K562 (cell line): ENCODE measurements at regions not wholly inside any gene's neighbourhood (a gene's known extent, or its start where the extent isn't known, plus 50 kb on each side); places are given as distances from the start of the nearest gene placed in this dataset.

ENCODE experiments used
- ATAC-seq: fragments of 200-7000 bp; cut with Tn5 transposase; 3 replicates; pipeline ENCODE4 v1.9.1; 2020; ENCODE audit warnings: moderate library complexity
- BruUV-seq: library from RNA; stranded (reverse); fragments of 400-500 nt; replicated peaks from 2 replicates; lab custom pipeline; 2021; lab: Mats Ljungman, UMichigan
- CTCF ChIA-PET: fragments of 300-600 bp; formaldehyde crosslinking; extraction: SDS; loops from one replicate; lab custom pipeline; 2021; ENCODE audit warnings: low intra/inter-chr PET ratio; lab: Yijun Ruan, JAX
- POLR2A ChIA-PET: fragments of 300-600, 350-650 bp; sonication (Branson Sonifier 250); formaldehyde crosslinking; extraction: SDS; loops from one replicate; lab custom pipeline; 2021; ENCODE audit warnings: antibody characterized with exemption, inconsistent platforms; lab: Yijun Ruan, JAX
- DNase-seq, 4 experiments: peaks; one replicate each; pipeline versions ENCODE4 v3.0.0 to v3.0.0-alpha.2; 2011 to 2018; ENCODE audit warnings: low spot score in 3 of 4, mixed read lengths in 3 of 4; ENCODE audit errors: extremely low read depth in 1 of 4
- FAIRE-seq: peaks from 2 replicates; lab custom pipeline; 2011; peaks lifted over from hg19 to GRCh38; lab: Jason Lieb, UNC
- H2AFZ ChIP-seq: 2 replicates; pipeline ENCODE4 v1.6.0; 2011; ENCODE audit warnings: low read depth, low read length, control low read depth, inconsistent platforms
- H3K27ac ChIP-seq: fragments of 200-600 bp; 3 replicates; pipeline ENCODE4 v1.8.0; 2011; ENCODE audit warnings: low read depth, mild to moderate bottlenecking, control low read depth, inconsistent platforms, low read length, moderate library complexity, mixed read lengths; ENCODE audit errors: extremely low read depth
- H3K27me3 ChIP-seq, 2 experiments: fragments of 300-600 bp in 1 of 2; 2 replicates in 1 of 2; 3 replicates in 1 of 2; pipeline versions ENCODE4 v1.6.0 to v1.8.0; 2011; ENCODE audit warnings: inconsistent platforms in 2 of 2, low read length in 2 of 2, mild to moderate bottlenecking in 1 of 2, mixed read lengths in 1 of 2, moderate library complexity in 1 of 2; ENCODE audit not compliant: control insufficient read depth in 2 of 2, insufficient read depth in 2 of 2
- H3K36me3 ChIP-seq: fragments of 300-600 bp; 3 replicates; pipeline ENCODE4 v1.8.0; 2011; ENCODE audit warnings: mild to moderate bottlenecking, low read length, inconsistent platforms; ENCODE audit not compliant: control insufficient read depth, insufficient read depth
- H3K4me1 ChIP-seq, 2 experiments: fragments of 200-600 bp in 1 of 2; replicated peaks in 1 of 2; 2 replicates in 1 of 2; 3 replicates in 1 of 2; pipeline versions ENCODE4 v1.5.1 to v1.8.0; 2011; ENCODE audit warnings: inconsistent platforms in 2 of 2, low read length in 2 of 2, mild to moderate bottlenecking in 1 of 2, mixed read lengths in 1 of 2, moderate library complexity in 1 of 2; ENCODE audit not compliant: control insufficient read depth in 2 of 2, insufficient read depth in 2 of 2
- H3K4me2 ChIP-seq: 2 replicates; pipeline ENCODE4 v1.6.1; 2011; ENCODE audit warnings: low read length, control low read depth, inconsistent platforms, mixed read lengths; ENCODE audit not compliant: insufficient read depth
- H3K4me3 ChIP-seq: fragments of 200-600 bp; sonication (generic), shearing (Covaris generic); 2 replicates; pipeline ENCODE4 v1.5.1; 2016; ENCODE audit warnings: control low read depth, inconsistent platforms
- H3K79me2 ChIP-seq: fragments of 200-600 bp; 3 replicates; pipeline ENCODE4 v1.8.0; 2011; ENCODE audit warnings: low read length, inconsistent platforms; ENCODE audit not compliant: control insufficient read depth, insufficient read depth
- H3K9ac ChIP-seq, 2 experiments: 2 replicates each; pipeline versions ENCODE4 v1.6.0 to v1.6.1; 2011; ENCODE audit warnings: low read depth in 2 of 2, low read length in 2 of 2, control low read depth in 1 of 2, inconsistent platforms in 1 of 2, mild to moderate bottlenecking in 1 of 2, mixed read lengths in 1 of 2; ENCODE audit not compliant: insufficient read depth in 1 of 2
- H3K9me1 ChIP-seq: one replicate; pipeline ENCODE4 v1.6.0; 2011; ENCODE audit warnings: inconsistent platforms, mild to moderate bottlenecking, low read length, moderate library complexity; ENCODE audit not compliant: control insufficient read depth, insufficient read depth
- H3K9me3 ChIP-seq: replicated peaks from 2 replicates; pipeline ENCODE4 v1.5.1; 2011; ENCODE audit warnings: low read depth, low read length, inconsistent platforms; ENCODE audit not compliant: control insufficient read depth, insufficient read depth
- H4K20me1 ChIP-seq: replicated peaks from 2 replicates; pipeline ENCODE4 v1.6.1; 2011; ENCODE audit warnings: low read length, inconsistent platforms, mixed read lengths; ENCODE audit not compliant: control insufficient read depth, insufficient read depth
- LEF1 ChIP-seq: fragments of 450-650 bp; IDR thresholded peaks from 2 replicates; pipeline ENCODE4 v1.6.1; 2016; ENCODE audit warnings: mild to moderate bottlenecking
- NFIC ChIP-seq: fragments of 450-650 bp; IDR thresholded peaks from 2 replicates; pipeline ENCODE4 v1.6.1; 2017; ENCODE audit warnings: mild to moderate bottlenecking, inconsistent platforms
- RAD51 ChIP-seq: fragments of 450-650 bp; IDR thresholded peaks from 2 replicates; pipeline ENCODE4 v1.7.1; 2016; ENCODE audit warnings: low read depth, mild to moderate bottlenecking, borderline replicate concordance
- WGBS: fragments of 100-300 bp; shearing (Covaris generic); methylation state at CpG from one replicate; pipeline ENCODE4 v1.1.6; 2016; ENCODE audit warnings: low coverage, mixed read lengths; ENCODE audit not compliant: insufficient coverage; ENCODE audit errors: missing lambda C conversion rate; 5-methylcytosine and 5-hydroxymethylcytosine counted together
- in situ Hi-C: fragments of 300-500 bp; cut with MboI; formaldehyde crosslinking; loops from 4 replicates; pipeline ENCODE4 v1.15.0; 2018; ENCODE audit warnings: inconsistent platforms, mixed read lengths
- intact Hi-C: fragments of 100-400 bp; cut with micrococcal nuclease; formaldehyde crosslinking; loops from 2 replicates; pipeline ENCODE4 v1.14.2; 2022
- TF ChIP-seq, protein P1 (sequence below): sonication (generic); formaldehyde crosslinking; IDR thresholded peaks from 2 replicates; pipeline ENCODE4 v1.8.0; 2023; ENCODE audit warnings: mild to moderate bottlenecking, missing genetic modification reagents

DNA sequence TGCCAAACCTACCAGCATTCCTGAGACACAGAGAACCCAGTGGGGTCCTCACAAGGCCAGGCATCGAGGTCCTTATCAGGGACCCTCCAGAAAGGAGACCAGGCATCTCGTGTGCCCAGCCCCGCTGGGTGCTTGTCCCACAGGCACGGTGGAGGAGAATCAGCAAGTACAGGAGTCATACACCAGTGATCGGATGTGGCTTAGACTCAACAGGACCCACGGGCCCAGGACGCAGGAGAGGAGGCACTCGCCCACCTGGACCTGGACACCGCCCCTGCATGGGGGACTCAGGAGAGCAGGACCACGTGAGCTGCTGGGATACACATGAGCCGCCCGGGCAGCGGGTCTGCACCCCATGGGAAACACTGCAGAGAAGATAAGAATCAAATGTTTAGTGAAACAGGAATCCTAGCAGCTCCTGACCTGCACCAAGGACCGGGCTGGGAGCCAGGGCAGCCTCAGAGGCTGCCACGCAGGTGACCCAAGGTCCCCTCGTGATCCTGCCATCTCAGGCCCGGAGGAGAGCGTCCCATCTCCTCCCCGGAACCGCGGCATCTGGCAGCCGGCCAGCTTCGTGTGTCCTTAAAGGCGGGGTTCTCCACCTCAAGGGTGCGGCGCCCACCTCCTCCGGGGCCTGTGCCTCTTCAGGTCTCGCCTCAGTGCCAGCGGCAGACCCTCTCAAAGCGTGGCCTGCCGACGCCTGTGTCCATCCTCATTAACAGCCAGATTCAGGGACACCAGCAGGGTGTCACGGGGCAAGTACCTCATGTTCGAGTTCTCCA, 59.2 kb downstream of the FOXL3 start:
- Histone ChIP-seq H3K9me1 (no peaks in the 10 kb centered on the region), H3K4me2 (no peak overlapping the region), H3K36me3 (no peaks in the 10 kb centered on the region), H3K27ac (no peak overlapping the region), H3K79me2 (no peaks in the 10 kb centered on the region), H3K9ac (peak overlapping the region in 1 of 2 experiments; percentile 17; a peak in 1 of 4 replicates), H2AFZ (no peak overlapping the region), H4K20me1 (no peaks in the 10 kb centered on the region)
- WGBS, result 6% methylated on average over 30 of the region's 34 CpGs
- CTCF ChIA-PET, result no interaction called here
- ATAC-seq, result no peak
- in situ Hi-C loops, result no loop called here
- FAIRE-seq, result no peak
- TF ChIP-seq RAD51 (no peak), LEF1 (no peak), NFIC (peak; percentile 84)
- TF ChIP-seq, protein P1, sequence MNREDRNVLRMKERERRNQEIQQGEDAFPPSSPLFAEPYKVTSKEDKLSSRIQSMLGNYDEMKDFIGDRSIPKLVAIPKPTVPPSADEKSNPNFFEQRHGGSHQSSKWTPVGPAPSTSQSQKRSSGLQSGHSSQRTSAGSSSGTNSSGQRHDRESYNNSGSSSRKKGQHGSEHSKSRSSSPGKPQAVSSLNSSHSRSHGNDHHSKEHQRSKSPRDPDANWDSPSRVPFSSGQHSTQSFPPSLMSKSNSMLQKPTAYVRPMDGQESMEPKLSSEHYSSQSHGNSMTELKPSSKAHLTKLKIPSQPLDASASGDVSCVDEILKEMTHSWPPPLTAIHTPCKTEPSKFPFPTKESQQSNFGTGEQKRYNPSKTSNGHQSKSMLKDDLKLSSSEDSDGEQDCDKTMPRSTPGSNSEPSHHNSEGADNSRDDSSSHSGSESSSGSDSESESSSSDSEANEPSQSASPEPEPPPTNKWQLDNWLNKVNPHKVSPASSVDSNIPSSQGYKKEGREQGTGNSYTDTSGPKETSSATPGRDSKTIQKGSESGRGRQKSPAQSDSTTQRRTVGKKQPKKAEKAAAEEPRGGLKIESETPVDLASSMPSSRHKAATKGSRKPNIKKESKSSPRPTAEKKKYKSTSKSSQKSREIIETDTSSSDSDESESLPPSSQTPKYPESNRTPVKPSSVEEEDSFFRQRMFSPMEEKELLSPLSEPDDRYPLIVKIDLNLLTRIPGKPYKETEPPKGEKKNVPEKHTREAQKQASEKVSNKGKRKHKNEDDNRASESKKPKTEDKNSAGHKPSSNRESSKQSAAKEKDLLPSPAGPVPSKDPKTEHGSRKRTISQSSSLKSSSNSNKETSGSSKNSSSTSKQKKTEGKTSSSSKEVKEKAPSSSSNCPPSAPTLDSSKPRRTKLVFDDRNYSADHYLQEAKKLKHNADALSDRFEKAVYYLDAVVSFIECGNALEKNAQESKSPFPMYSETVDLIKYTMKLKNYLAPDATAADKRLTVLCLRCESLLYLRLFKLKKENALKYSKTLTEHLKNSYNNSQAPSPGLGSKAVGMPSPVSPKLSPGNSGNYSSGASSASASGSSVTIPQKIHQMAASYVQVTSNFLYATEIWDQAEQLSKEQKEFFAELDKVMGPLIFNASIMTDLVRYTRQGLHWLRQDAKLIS (CRISPR knock-in tag), result no peak
- TF ChIP-seq, all 486 proteins: peak for 1
- peaks cover 0 to 33% of the 10 kb centered on the region in 2 experiments; a peak in 2 of 5 replicates for H3K4me1 ChIP-seq
- DNase-seq, result no peak
- no peak overlapping the region for H3K4me3 ChIP-seq
- intact Hi-C loops, result no loop called here
- peaks cover 2 to 59% of the 10 kb centered on the region in 2 experiments; a peak in 4 of 5 replicates for H3K27me3 ChIP-seq
- no TSS peak for BruUV-seq
- peaks cover 2% of the 10 kb centered on the region for H3K9me3 ChIP-seq
- POLR2A ChIA-PET, result no interaction called here
